ENCODE measurements at regions not wholly inside any gene's neighbourhood (a gene's known extent, or its start where the extent isn't known, plus 50 kb on each side); places are given as distances from the start of the nearest gene placed in this dataset.

GRCh38 chr21:24200052-24200451, 1407.2 kb downstream of the MRPL39 start:
- Histone ChIP-seq H3K4me2 (ENCODE audit: insufficient read depth, low read length) (no peak overlapping the region), H3K27me3 (ENCODE audit: control insufficient read depth in 2 of 2, insufficient read depth in 2 of 2, low read length in 2 of 2) (no peaks in the 10 kb centered on the region), H3K9me1 (replicated peaks; ENCODE audit: control insufficient read depth, extremely low read depth, insufficient read depth, low read length) (no peaks in the 10 kb centered on the region), H4K20me1 (replicated peaks; ENCODE audit: control insufficient read depth, extremely low read depth, insufficient read depth, low read length) (no peaks in the 10 kb centered on the region), H3K27ac (ENCODE audit: insufficient read depth, low read depth, low read length) (no peak overlapping the region), H3K9ac (replicated peaks; ENCODE audit: extremely low read depth, insufficient read depth, low read length) (no peak overlapping the region), H3K4me1 (ENCODE audit: control insufficient read depth, extremely low read depth, insufficient read depth, low read length) (no peaks in the 10 kb centered on the region), H2AFZ (ENCODE audit: low read depth, low read length) (no peak overlapping the region), H3K9me3 (replicated peaks; ENCODE audit: control insufficient read depth, insufficient read depth, low read length) (no peaks in the 10 kb centered on the region), H3K79me2 (ENCODE audit: control insufficient read depth, insufficient read depth, low read length) (no peaks in the 10 kb centered on the region), H3K36me3 (ENCODE audit: control insufficient read depth in 2 of 2, extremely low read depth in 1 of 2, insufficient read depth in 2 of 2, low read length in 2 of 2) (no peaks in the 10 kb centered on the region), H3K4me3 (replicated peaks in 1 of 3; ENCODE audit: insufficient read depth in 1 of 3, low read depth in 1 of 3, low read length in 3 of 3) (no peak overlapping the region)
- FAIRE-seq: no peak
- intact Hi-C loops (cut with micrococcal nuclease) (no loop called here), dilution Hi-C loops (cut with MboI; ENCODE audit: extremely low pct_ligation_motif_present, low sequenced_read_pairs) (no loop called here)
- no peak for DNase-seq (ENCODE audit: low read depth, low spot score)
- TF ChIP-seq MAX (IDR thresholded peaks at IDR 0.05; ENCODE audit: insufficient read depth, insufficient read length) (no peak), FOS (IDR thresholded peaks at IDR 0.05; ENCODE audit: borderline replicate concordance, insufficient read depth, low read length) (no peak), CTCF (IDR thresholded peaks at IDR 0.05; ENCODE audit: extremely low read depth in 1 of 2, insufficient read depth in 1 of 2, low read depth in 1 of 2, low read length in 2 of 2) (no peak), MYC (IDR thresholded peaks at IDR 0.05; ENCODE audit: low read depth, low read length) (no peak)
- no TSS peak for BruUV-seq (replicated peaks)
- ChIA-PET CTCF (no interaction called here), POLR2A (no interaction called here)

GRCh38 chr21:24197923-24198322, 1409.4 kb downstream of the MRPL39 start:
- no peak overlapping the region for H3K4me3 ChIP-seq (replicated peaks in 1 of 3; ENCODE audit: insufficient read depth in 1 of 3, low read depth in 1 of 3, low read length in 3 of 3)
- no peaks in the 10 kb centered on the region for H3K9me3 ChIP-seq (replicated peaks; ENCODE audit: control insufficient read depth, insufficient read depth, low read length)
- H4K20me1 ChIP-seq (replicated peaks; ENCODE audit: control insufficient read depth, extremely low read depth, insufficient read depth, low read length): no peaks in the 10 kb centered on the region
- ChIA-PET CTCF (no interaction called here), POLR2A (no interaction called here)
- BruUV-seq (replicated peaks): no TSS peak
- no peaks in the 10 kb centered on the region for H3K79me2 ChIP-seq (ENCODE audit: control insufficient read depth, insufficient read depth, low read length)
- H3K4me2 ChIP-seq (ENCODE audit: insufficient read depth, low read length): no peak overlapping the region
- DNase-seq (ENCODE audit: low read depth, low spot score) (no peak), FAIRE-seq (no peak)
- H3K4me1 ChIP-seq (ENCODE audit: control insufficient read depth, extremely low read depth, insufficient read depth, low read length): no peaks in the 10 kb centered on the region
- H3K9me1 ChIP-seq (replicated peaks; ENCODE audit: control insufficient read depth, extremely low read depth, insufficient read depth, low read length): no peaks in the 10 kb centered on the region
- no peak for TF ChIP-seq POLR2A (IDR thresholded peaks at IDR 0.05; ENCODE audit: low read depth, low read length)
- TF ChIP-seq MAX (IDR thresholded peaks at IDR 0.05; ENCODE audit: insufficient read depth, insufficient read length): no peak
- no peak for TF ChIP-seq EZH2 (IDR thresholded peaks at IDR 0.05; ENCODE audit: borderline replicate concordance, low read depth, low read length, severe bottlenecking)
- TF ChIP-seq CTCF (IDR thresholded peaks at IDR 0.05; ENCODE audit: extremely low read depth in 1 of 2, insufficient read depth in 1 of 2, low read depth in 1 of 2, low read length in 2 of 2): no peak
- TF ChIP-seq FOS (IDR thresholded peaks at IDR 0.05; ENCODE audit: borderline replicate concordance, insufficient read depth, low read length): no peak
- no peak for TF ChIP-seq JUN (IDR thresholded peaks at IDR 0.05; ENCODE audit: borderline replicate concordance, insufficient read depth, insufficient read length, low read depth)
- TF ChIP-seq POLR2AphosphoS5 (IDR thresholded peaks at IDR 0.05; ENCODE audit: insufficient read depth, low read depth, low read length): no peak
- TF ChIP-seq MYC (IDR thresholded peaks at IDR 0.05; ENCODE audit: low read depth, low read length): no peak
- TF ChIP-seq GATA2 (IDR thresholded peaks at IDR 0.05; ENCODE audit: insufficient read depth, insufficient read length, low read depth, low read length): no peak
- H3K36me3 ChIP-seq (ENCODE audit: control insufficient read depth in 2 of 2, extremely low read depth in 1 of 2, insufficient read depth in 2 of 2, low read length in 2 of 2): no peaks in the 10 kb centered on the region
- no peak overlapping the region for H3K9ac ChIP-seq (replicated peaks; ENCODE audit: extremely low read depth, insufficient read depth, low read length)
- no peaks in the 10 kb centered on the region for H3K27me3 ChIP-seq (ENCODE audit: control insufficient read depth in 2 of 2, insufficient read depth in 2 of 2, low read length in 2 of 2)
- intact Hi-C loops (cut with micrococcal nuclease): no loop called here
- dilution Hi-C loops (cut with MboI; ENCODE audit: extremely low pct_ligation_motif_present, low sequenced_read_pairs): no loop called here
- H2AFZ ChIP-seq (ENCODE audit: low read depth, low read length): no peak overlapping the region
- no peak overlapping the region for H3K27ac ChIP-seq (ENCODE audit: insufficient read depth, low read depth, low read length)

All from endothelial cell of umbilical vein (primary cell).